Activated T-cell treated with anti-CD3 and anti-CD28 coated beads for 48 hours (primary cell): ENCODE measurements at regions not wholly inside any gene's neighbourhood (a gene's known extent, or its start where the extent isn't known, plus 50 kb on each side); places are given as distances from the start of the nearest gene placed in this dataset.
"Not testable (repeated sequence)": the region's sequence is repeated elsewhere in the genome, so short reads cannot be mapped to it uniquely, and the experiment has no call there.

ENCODE experiments used
- DNase-seq: peaks from one replicate; pipeline ENCODE4 v3.0.0-alpha.2; 2020; ENCODE audit warnings: low read depth

DNA sequence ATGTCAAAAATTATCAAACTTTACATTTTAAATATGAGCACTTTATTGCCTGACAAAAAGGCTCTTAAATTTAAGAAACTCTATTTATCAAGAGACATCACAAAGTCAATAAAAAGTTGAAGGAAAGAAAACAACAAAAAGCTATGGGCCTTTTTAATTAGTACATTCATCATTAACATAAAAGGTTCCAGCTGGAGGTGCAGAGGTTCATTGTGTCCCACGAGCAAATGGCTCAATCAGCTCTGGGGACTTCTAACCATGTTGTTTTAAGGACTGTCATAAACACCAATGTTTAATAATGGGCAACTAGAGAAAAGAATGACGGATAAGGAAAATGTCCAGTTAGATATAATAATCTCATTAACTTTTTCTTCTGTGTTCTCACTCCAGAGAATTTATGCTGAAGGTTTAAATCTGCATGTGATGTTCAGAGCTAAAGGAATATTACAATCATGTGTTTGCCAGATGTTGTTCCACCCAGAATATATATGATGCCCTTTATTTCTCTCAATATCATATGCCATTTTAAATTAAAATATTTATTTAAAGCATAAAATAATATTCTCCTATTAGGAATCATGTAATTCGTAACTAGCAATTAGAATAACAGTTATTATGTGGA is 840.3 kb upstream of the ADGRL3 start:
- DNase-seq = no peak

DNA sequence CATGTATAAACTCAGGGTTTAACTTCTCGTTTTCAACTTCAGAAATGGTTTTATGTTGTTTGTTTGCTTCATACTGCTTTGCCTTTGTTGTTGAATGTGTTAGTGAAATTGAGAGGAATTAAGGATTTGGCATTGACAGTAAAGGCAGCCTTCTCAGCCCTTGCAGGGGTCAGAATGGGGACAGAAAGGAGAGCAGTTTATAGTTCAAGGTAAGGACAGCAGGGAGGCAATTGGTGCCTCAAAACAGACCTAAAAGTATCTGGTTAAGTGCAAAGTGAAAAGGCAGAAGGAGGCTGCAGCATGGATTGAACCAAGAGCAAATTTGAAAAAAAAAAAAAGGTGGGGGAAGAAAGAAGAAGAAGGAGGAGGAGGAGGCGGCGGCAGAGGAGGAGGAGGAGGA is 835.0 kb upstream of the ADGRL3 start:
- no peak for DNase-seq

DNA sequence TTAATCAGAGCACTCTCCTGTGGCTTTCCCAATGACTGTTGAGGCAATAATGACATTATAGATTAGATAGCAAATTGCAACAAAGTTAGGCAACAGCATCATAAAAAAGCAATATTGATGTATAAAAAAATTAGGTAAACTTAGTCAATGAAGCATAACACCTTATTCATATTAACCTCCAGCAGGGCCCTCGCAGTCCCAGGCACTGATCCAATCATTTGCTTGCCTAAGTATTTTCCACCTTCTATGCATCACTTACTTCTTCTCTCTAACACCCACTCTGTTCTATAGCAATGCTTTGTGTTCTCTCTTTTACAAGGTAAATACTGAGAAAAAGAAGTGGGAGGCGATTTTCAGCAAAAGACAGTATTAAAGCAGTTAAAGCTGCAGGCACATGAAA is 833.5 kb upstream of the ADGRL3 start:
- DNase-seq = no peak

DNA sequence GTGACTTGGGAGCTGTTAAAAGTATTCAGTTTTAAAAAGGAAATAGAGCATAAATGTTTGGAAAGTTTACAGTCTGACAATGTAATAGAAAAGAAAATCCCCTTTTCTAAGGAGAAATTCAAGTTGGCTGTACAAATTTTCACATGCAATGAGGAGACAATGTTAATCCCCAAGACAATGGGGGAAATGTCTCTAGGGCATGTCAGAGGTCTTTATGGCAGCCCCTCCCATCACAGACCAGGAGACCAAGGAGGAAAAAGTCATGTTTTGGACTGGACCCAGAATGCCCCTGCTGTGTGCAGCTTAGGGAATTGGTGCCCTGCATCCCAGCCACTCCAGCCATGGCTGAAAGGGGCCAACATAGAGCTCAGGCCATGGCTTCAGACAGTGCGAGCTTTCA is 831.1 kb upstream of the ADGRL3 start:
- DNase-seq = no peak

DNA sequence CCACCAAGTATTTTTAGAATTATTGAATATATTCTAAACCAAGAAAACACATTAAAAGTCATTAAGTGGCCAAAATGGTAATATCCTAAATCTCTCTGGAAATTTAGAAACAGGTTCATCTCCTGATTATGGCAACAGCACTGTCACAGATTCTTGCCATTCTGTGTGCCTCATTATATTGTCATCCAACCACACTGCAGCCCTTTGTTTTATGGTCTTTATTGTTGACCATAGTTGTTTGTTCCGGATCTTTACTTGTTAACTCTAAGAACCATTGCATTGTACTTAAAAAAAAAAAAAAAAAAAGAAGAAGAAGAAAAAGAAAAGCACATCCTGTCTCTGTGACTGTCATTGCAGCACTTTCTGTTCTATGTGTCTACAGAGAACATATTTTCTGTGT is 822.1 kb upstream of the ADGRL3 start:
- DNase-seq = no peak

DNA sequence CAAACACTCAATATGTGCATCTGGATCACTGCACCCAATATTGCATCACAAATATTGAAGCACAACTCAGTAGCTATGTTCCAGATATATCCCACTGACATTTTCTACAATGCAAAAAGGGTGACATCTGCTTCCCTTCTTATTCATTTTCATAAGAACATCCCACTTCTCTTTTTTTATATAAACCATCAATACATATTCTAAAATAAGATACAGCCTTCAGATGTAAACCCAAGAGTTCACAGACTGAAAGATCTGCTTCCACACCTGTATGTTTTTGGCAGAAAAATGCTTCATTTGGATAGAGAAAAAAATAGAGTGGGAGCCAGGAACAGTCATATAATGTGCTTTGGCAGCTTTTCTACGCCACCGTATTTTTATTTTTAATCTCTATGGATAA is 815.6 kb upstream of the ADGRL3 start:
- no peak for DNase-seq

DNA sequence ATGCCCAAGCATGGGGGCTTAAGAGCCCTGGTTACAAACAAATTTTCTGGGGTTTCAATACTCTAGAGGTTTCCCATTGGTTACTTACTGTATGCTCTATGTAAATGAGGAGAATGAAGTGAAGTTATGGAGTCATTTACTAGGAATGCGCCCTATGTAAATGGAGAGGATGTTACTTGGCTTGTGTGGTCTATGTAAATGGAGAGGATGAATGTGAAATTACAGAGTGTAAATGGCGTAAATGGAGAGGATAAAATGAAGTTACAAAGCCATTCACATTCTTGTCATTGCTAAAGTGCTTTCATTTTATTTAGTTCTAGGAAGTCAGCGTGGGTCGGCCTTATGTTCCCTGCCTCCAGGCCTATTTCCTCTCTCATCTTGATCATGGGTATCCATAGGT is 810.5 kb upstream of the ADGRL3 start:
- no peak for DNase-seq

DNA sequence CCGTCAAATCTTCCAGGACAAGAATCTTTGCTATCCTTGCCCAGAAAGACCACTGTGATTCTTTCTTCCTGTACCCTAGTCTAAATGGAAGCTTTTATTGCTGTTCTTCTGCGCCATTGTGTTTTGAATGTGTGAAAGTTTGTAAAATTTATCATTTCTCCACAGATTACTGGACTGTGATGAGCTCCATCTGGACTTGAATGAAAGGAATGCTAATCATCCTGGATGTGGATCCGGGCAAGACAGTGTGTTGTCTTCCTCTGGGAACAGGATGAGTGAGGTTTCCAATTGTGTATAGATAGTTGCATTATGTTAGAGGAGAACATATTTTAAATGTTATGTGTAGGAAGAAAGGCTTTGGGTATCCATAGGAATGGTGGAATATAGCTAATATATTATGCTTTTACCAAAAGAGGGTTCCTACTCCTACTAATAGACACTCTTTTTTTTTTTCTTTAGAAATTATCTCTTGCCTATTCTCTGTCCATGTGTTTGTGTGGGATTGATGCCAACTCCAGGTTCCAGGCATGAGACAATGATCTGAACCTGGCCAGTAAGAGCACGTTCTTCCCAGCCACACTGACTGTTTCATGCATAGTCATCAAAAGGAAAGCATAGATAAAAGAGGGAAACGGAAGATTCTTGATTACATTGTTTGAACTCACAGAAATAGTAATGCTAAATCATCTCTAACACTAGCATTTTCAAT is 803.6 kb upstream of the ADGRL3 start:
- DNase-seq = no peak

DNA sequence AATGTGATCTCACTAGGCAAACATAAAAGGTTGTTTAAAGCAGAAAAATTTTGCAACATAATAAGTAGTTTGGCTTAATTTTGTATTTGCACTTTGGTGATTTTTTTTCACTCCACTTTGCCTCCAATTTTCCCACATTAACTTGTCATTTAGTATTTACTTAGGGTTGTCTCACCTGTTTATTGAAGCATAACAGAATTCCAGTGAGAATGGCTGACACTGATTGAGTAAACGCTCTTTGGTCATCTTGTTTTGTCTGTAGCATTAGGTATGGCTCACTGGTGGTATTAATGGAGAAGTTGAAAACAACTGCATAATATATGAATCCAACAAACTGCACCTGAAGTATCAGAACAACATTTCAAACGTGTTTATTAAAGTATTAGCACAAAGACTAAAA is 799.5 kb upstream of the ADGRL3 start:
- DNase-seq = no peak

DNA sequence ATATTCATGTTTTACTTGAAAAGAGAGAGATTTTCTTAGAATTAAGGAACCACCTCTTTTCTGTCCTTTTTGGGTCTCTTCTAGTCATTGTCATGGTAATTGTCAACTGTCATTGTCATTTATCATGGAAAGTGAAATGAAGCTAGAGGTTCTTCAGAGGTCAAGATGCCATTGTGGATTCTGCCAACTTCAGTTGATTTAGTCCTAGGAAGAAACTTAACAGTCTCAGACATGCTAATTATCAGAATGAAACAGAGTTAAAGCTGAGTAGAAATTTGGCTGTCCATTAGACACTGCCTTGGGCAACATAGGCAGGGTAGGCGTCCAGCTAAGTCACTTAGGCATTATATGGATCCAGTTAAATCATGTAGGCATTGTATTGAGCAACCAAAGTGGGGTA is 796.1 kb upstream of the ADGRL3 start:
- DNase-seq = no peak

DNA sequence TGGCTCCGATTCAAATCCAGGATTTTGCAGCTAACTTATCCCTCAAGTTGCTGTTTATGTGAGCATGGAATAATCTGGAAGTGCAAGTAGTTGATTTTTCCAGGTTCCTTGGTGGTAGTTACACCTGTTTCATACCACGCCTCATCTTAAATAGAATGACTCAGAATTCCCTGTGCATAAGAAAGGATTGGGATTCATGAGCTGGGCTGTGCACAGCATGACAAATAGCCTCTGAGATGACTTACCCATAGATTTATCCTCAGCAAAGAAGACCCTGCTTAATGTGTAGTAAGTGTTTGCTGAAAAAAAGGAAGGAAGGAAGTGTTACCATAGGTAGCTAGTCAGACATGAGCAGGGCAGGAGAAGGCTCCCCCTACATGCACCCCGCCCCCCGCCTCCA is 777.7 kb upstream of the ADGRL3 start:
- DNase-seq = no peak

DNA sequence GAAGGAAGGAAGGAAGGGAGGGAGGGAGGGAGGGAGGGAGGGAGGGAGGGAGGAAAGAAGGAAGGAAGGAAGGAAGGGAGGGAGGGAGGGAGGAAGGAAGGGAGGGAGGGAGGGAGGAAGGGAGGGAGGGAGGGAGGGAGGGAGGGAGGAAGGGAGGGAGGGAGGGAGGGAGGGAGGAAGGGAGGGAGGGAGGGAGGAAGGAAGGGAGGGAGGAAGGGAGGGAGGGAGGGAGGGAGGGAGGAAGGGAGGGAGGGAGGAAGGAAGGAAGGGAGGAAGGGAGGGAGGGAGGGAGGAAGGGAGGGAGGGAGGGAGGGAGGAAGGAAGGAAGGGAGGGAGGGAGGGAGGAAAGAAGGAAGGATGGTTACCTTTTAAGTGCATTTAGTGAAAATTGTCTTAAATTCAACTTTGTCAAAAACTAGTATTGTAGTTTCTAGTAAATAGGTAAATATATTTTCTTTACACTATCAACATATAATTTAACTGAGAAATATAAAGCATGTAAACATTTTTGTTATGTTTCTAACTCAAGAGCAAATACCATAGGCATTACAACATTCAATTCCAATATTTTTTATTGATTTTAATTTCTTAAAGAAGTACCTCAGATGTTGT is 776.4 kb upstream of the ADGRL3 start:
- DNase-seq = not testable (repeated sequence)

DNA sequence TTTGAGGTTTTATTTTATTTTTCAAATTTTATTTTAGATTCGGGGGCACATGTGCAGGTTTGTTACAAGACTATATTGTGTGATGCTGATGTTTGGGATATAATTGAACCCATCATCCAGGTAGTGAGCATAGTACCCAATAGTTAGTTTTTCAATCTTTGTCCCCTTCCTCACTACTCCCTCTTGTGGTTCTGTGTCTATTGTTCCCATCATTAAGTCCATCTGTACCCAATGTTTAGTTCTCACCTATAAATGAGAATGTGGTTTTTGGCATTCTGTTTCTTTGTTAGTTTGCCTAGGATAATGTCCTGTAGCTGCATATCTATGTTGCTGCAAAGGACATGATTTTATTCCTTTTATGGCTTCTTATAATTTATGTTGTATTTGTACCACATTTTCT is 767.2 kb upstream of the ADGRL3 start:
- DNase-seq = no peak

DNA sequence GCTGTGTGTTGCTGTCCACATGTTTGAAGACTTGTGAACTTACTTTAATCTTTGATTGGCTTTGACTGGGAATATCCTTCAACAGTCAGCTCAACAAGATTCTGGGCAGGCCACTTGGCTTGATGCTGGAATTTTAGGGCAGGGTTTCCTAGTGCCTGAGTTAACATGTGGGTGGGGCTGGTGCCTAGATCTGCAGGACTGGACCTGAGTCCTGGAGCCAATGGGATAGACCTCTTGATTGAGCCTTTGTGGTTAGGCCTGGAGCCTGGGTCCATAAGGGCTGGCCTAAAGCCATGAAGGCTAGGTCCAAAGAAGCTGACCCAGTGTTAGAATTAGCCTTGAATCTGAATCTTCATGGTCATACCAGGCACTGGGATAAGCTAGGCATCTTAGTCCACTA is 757.1 kb upstream of the ADGRL3 start:
- DNase-seq = no peak

DNA sequence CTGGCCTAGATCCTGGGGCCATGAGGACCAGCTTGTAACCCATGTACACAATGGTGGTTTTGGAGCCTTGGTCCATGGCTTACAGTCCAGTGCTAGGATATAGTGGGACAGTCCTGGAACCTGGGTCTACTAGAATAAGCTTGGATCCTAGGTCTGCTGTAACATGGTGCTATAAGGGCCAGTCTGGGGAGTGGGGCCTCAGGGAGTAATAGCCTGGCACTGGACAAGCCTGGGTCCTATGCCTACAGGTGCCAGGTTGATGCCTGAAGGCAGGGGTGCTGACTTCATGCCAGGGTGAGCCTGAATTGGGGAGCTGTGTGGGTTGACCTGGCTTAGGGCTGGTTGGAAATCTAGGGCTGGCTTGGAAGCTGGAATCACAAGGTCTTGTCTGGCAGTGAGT is 756.3 kb upstream of the ADGRL3 start:
- no peak for DNase-seq

DNA sequence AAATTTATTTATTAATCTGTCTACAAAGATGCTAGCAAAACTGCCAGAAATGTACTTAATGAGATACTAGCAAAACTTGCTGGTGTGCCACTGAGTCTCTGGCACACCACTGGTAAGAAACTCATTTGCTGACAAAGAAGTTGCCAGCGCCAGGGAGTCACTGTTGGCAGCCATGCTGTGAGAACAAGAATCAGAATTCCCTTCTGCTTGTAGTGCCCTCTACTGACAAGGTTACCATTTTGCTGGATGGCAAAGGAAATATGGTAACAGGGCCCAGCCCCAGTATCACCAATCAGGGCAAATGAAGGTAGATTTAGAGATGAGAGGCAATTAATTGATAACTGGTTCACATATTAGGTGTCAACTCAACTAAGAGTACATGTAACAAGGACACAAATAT is 750.1 kb upstream of the ADGRL3 start:
- DNase-seq = no peak

DNA sequence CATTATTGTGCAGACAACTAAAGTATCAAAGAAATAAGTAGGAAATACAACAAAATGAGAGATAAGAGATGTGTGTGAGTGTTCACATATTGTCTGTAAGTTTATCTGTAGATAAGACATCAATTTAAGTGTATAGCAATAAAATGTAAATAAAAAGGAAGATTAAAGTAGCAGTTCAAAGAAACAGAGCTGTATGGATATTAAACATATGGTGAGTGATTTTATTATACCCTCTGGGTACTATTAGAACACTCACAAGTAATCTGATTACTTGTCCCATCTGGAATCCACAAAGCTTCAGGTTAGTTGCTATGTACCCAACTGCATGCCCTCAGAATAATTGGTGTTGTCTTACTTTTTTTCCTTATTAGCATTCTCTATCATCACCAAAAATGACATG is 747.9 kb upstream of the ADGRL3 start:
- DNase-seq = no peak

DNA sequence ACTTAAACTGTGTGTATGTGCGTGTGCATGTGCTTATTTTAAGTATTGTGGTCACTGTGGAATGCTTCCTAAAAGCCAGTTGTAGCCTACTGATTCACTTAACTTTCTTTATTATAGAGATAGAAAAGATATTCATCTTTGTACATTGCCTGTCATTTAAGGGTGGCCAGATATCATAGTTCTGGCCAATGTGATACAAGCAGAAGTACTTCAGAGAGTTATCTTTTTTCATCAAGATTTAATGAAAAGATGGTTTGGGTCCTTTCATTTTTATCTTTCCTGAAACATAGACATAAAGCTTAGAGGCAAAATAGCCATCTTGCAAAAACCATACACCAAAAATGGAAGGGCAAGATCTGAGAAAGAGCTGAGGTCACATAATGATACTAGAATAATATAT is 744.7 kb upstream of the ADGRL3 start:
- no peak for DNase-seq

DNA sequence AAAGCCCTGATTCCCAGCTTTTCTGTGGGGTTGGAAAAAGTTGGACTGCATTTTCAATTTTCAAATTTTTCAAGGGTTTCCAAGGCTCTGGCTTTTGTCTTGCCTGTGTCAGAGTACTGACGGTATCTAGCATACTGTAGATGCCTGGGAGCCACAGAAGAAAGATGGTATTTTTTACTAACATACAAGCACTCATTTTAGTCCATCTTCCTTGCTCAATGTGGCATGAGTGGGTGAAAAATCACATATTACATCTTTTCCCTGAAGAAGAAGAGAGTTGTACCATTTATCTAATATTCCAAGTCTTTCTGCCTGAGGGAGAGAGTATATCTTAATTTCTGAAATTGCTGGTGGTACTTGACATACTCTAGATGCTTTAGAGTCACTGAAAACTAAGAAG is 738.6 kb upstream of the ADGRL3 start:
- DNase-seq = no peak

DNA sequence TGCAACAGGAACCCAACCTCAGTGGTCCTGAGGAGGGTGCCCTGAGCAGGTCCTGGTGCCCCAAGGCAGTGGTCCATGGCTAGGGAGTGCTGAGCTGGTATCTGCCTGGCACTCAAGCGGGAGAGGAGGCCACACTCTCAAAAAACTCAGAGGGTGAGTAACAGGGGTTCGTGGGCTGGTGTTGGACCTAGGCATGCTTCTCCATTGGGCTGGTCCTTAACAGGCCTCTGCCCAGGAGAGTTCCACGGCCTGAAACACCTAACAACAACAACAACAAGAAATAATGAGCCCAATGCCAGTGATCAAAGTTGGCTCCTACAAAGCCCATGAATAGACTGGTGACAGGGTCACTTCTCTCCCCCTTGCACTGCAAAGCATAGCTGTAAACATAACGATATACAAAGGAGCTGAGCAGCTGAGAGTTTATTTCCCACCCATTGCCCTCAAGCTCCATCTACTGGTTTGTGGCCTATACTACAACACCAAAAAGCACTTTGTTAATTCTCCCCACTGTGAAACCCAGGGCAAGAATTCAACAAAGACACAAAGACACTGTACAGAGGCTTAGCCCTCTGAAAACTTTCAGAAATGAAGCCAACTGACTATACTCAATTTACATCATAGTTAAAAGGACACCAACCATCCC is 736.1 kb upstream of the ADGRL3 start:
- no peak for DNase-seq

DNA sequence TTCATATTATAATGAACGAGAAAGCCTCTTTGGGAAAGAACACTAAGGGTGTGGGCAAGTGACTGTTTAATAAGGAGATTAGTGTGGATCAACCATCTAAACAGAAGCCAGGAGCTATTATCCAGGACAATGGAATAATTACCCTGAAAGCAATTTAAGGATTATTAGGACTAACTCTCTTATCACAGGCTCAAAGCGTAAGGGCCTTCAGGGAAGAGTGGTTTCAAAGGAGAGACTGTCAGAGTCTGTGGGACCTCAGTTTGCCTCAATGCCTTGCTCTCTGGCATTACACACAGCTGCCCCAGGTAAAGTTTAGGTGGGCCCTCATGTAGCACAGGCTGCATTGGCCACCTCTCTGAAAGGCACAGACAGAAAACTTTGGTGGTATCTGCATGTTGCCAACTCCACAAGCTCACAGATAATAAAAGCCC is 717.2 kb upstream of the ADGRL3 start:
- no peak for DNase-seq

DNA sequence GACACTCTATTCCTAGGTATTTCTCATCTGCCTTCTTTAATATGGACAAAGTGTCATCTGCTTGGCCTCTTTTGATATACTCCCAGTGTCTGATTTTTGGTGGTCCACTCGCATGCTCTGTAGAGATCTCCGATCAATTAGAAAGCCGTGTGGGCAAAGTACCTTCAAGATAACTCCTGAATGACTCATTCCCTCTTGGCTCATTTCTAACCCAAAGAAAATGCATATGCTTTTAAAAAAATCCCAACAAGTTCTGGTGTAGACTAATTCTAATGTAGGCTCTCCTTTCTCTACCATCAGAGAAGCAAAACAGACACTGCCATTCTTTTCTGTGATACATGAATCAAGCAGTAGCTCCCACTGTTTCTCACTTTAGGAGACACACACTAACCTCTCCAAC is 714.9 kb upstream of the ADGRL3 start:
- DNase-seq = no peak

DNA sequence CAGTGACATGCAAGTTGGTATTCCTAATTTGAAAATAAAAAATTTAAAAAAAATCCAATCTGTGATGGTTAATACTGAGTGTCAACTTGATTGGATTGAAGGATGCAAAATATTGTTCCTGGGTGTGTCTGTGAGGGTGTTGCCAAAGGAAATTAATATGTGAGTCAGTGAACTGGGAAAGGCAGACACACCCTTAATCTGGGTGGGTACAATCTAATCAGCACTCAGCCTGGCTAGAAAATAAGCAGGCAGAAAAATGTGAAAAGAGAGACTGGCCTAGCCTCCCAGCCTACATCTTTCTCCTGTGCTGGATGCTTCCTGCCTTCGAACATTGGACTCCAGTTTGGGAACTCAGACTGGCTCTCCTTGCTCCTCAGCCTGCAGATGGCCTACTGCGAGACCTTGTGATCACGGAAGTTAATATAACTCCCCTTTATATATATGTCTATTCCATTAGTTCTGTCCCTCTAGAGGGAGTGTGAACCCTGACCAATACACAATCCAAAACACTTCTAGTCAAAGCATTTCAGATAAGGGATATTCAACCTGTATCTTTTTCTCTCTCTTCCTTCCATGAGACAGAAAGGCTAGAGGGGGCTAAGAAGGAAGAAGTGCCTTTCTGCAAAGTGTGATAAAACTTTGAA is 712.9 kb upstream of the ADGRL3 start:
- DNase-seq = not testable (repeated sequence)
